Choroid plexus epithelial cell (primary cell): ENCODE measurements at regions not wholly inside any gene's neighbourhood (a gene's known extent, or its start where the extent isn't known, plus 50 kb on each side); places are given as distances from the start of the nearest gene placed in this dataset.

ENCODE experiments used
- DNase-seq: peaks from one replicate; pipeline ENCODE4 v3.0.0-alpha.2; 2010; ENCODE audit warnings: low read depth
- H3K4me3 ChIP-seq: 2 replicates; pipeline ENCODE4 v1.5.1; 2011; ENCODE audit warnings: low read depth, mild to moderate bottlenecking, control low read depth, low read length, moderate library complexity
- TF ChIP-seq, protein P1 (sequence below): conservative IDR thresholded peaks from 2 replicates; pipeline ENCODE4 v1.5.1; 2011; ENCODE audit warnings: low read depth, mild to moderate bottlenecking, control low read depth, inconsistent platforms, low read length, moderate library complexity

DNA sequence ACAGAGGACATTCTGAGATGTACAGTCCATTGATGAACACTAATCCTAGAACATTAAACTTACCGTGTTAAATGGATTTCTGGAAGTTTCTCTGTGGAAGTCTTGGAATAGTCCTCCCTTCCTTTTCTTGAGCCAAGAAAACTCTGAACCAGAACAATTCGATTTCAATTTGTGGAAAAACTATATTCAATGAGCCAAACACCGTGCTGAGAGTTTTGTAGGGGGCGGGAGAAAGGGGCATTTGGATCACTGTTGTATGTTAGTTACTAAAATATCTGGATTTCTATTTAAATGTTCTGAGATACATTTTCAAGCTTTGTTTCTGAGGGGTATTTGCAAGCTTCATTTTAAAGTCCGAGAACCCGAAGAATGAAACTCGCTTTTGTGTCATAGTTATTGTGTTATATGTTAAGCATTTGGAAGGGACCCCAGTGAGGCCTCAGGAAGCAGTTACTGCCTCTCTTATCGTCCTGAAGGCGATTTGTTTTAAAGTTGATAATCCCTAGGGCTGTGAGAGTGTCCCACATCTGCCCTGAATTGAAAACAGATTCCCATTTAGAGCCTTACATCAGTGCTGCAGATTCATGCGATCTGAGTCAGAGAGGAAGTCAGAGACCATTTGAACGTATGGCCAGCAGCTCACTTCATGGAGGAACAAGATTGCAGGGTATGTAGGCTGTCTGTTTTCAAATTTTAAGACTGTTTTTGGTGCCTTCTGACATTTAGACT, 70.8 kb upstream of the SASH1 start:
- peak overlapping the region; percentile 53 for H3K4me3 ChIP-seq
- TF ChIP-seq, protein P1, sequence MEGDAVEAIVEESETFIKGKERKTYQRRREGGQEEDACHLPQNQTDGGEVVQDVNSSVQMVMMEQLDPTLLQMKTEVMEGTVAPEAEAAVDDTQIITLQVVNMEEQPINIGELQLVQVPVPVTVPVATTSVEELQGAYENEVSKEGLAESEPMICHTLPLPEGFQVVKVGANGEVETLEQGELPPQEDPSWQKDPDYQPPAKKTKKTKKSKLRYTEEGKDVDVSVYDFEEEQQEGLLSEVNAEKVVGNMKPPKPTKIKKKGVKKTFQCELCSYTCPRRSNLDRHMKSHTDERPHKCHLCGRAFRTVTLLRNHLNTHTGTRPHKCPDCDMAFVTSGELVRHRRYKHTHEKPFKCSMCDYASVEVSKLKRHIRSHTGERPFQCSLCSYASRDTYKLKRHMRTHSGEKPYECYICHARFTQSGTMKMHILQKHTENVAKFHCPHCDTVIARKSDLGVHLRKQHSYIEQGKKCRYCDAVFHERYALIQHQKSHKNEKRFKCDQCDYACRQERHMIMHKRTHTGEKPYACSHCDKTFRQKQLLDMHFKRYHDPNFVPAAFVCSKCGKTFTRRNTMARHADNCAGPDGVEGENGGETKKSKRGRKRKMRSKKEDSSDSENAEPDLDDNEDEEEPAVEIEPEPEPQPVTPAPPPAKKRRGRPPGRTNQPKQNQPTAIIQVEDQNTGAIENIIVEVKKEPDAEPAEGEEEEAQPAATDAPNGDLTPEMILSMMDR: no peak
- peak; percentile 90 for DNase-seq

DNA sequence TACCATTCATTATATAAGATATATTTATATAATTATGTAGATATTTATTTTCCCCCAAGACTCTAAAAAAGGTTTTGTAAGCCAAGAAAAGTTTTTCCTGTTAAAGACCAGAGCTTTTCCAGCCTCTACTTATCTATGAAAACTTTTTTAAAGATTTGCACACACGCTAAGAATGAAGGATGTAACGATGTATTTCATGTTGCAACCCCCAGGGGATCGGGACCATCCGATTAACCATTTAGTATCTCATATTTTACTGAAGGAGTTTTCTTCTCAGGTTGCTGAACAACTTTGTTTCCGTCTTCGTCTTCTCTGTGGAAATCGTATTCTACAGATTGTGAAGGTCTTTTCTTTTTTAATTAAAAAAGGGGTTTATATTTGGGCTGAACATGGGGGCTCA, 70.0 kb upstream of the SASH1 start:
- TF ChIP-seq, protein P1: peak; percentile 28
- peak; percentile 55 for DNase-seq
- peak overlapping the region; percentile 53 for H3K4me3 ChIP-seq

DNA sequence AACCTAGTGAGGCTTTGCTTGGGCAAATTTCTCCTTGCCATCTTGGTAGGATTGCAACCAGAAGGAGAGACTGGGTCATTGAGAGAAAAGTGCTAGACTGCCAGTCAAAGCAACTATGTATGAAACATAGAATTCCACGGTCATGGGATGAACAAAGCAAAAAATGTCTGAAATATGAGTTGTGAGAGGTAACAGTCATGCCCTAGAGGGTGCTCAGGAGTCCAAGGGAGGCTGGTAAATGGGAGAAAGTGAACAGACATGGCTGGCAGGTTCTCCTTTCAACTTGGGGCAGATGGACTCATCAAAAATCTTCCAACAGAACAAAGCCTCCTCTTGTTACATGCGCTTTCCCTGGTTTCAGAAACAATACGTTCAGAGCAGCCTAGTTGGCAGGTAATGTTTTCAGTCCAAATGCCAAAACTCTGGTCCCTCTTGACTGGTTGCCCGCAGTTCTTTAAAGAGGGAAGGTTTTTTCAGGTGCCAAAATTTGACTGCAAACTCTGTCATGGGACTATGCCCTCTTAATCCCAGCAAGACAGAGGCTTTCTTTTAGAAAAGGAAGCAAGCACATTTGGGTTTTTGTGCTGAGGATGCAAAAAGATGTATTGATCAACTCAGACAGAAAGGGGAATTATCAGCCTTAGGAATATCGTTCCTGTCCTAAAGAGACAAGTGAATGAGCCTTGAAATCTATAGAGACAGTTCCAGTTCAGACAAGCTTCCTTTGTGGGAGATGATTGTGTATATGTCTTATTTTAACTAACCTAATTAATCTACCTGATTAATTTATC, 68.5 kb upstream of the SASH1 start:
- peak; percentile 44 for DNase-seq

DNA sequence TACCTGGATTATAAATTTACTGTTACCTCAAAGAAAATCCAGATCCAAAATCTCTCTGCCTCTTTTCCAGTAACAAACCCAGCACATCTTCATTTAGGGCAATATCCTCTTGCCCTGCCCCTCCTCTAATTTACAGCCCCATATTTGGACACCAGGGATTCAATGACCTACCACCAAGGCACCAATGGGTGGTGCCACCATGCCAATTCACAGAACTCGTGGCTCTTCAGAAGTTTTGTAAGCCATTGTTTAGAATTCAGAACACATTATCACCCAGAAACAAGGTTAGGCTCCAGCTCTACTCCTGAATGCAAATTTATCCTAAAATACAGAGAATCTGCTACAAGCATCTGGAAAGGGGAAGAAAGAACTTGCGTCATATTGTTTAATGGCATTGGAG, 67.8 kb upstream of the SASH1 start:
- no peak for DNase-seq
- TF ChIP-seq, protein P1: no peak
- H3K4me3 ChIP-seq: no peak overlapping the region

More for the DNA sequence above, 68.5 kb upstream of the SASH1 start:
- TF ChIP-seq, protein P1: peak; percentile 29
- no peak overlapping the region for H3K4me3 ChIP-seq

DNA sequence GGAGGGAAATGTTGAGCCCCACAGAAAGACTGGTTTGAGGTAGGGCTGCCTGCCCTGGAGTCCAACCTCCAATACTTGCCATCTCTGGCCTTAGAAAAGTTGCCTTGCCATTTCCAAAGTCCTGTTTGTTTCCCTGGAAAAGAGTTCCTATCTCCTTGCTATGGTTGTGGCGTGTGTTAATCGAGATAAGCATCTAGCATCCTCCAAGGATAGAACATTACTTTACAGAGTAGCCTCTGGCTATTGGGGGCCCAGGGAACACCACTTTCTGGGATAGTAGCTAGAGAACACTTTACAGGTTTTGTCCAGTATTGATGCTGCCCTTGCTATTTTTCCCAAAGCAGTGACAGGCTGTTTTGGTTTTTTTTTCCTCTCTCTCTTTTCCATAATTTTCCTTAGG, 57.4 kb upstream of the SASH1 start:
- no peak for DNase-seq
- TF ChIP-seq, protein P1: no peak
- no peak overlapping the region for H3K4me3 ChIP-seq

DNA sequence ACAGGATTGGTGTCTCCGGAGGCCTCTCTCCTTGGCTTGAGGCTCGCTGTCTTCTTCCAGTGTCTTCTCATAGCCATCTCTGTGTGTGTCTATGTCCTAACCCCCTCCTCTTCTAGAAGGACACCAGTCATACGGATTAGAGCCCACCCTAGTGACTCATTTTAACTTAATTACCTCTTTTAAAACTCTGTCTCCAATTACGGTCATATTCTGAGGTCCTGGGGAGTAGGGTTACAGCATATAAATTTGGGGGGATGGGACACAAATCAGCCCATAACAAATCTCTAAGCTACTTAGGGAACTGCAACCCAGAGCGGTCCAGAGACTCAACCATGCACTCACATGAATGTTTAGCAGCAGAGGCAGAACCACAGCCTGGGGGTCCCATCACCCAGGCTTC, 56.1 kb upstream of the SASH1 start:
- TF ChIP-seq, protein P1: no peak
- H3K4me3 ChIP-seq: no peak overlapping the region
- DNase-seq: no peak
